Panc1 (cell line): ENCODE measurements at regions not wholly inside any gene's neighbourhood (a gene's known extent, or its start where the extent isn't known, plus 50 kb on each side); places are given as distances from the start of the nearest gene placed in this dataset.

Source experiments
- ATAC-seq: fragments of 200-7000 bp; cut with Tn5 transposase; 2 replicates; pipeline ENCODE4 v1.9.1; 2020; ENCODE audit warnings: mild to moderate bottlenecking, moderate library complexity
- BruUV-seq: library from RNA; stranded (reverse); fragments of 400-500 nt; replicated peaks from 2 replicates; lab custom pipeline; 2021; lab: Mats Ljungman, UMichigan
- CTCF ChIA-PET: fragments of 300-600 bp; sonication (Branson Sonifier 250); formaldehyde crosslinking; loops from one replicate; lab custom pipeline; 2022; ENCODE audit warnings: antibody characterized with exemption; lab: Charles Lee
- POLR2A ChIA-PET: fragments of 300-600 bp; sonication (Branson Sonifier 250); formaldehyde crosslinking; loops from one replicate; lab custom pipeline; 2022; ENCODE audit warnings: antibody characterized with exemption; lab: Charles Lee
- DNase-seq: peaks from one replicate; pipeline ENCODE4 v3.0.0-alpha.2; 2010; ENCODE audit warnings: low read depth, low spot score
- H3K27ac ChIP-seq: 2 replicates; pipeline ENCODE4 v1.5.1; 2011; ENCODE audit warnings: mild to moderate bottlenecking, low read length, inconsistent platforms
- H3K27me3 ChIP-seq: fragments of 200-500 bp; sonication (Bioruptor generic); 2 replicates; pipeline ENCODE4 v1.6.0; 2014; ENCODE audit warnings: low read length, inconsistent platforms; ENCODE audit not compliant: control insufficient read depth, insufficient read depth
- H3K36me3 ChIP-seq: fragments of 200-500 bp; sonication (Bioruptor generic); 2 replicates; pipeline ENCODE4 v1.5.1; 2014; ENCODE audit warnings: inconsistent platforms, mild to moderate bottlenecking, low read length, moderate library complexity; ENCODE audit not compliant: control insufficient read depth, insufficient read depth
- H3K4me1 ChIP-seq: 2 replicates; pipeline ENCODE4 v1.5.1; 2011; ENCODE audit warnings: inconsistent platforms, mild to moderate bottlenecking, low read length, moderate library complexity; ENCODE audit not compliant: control insufficient read depth, insufficient read depth
- H3K4me3 ChIP-seq, 2 experiments: 2 replicates each; pipeline ENCODE4 v1.5.1; 2011 to 2012; ENCODE audit warnings: low read depth in 2 of 2, low read length in 2 of 2, mild to moderate bottlenecking in 2 of 2, inconsistent platforms in 1 of 2, moderate library complexity in 1 of 2
- H3K9me3 ChIP-seq: fragments of 200-500 bp; sonication (Bioruptor generic); 2 replicates; pipeline ENCODE4 v1.5.1; 2014; ENCODE audit warnings: low read depth, mild to moderate bottlenecking, inconsistent platforms, low read length, moderate library complexity; ENCODE audit not compliant: control insufficient read depth, insufficient read depth
- CTCF ChIP-seq: fragments of 450-650 bp; IDR thresholded peaks from 2 replicates; pipeline ENCODE4 v1.5.1; 2017; ENCODE audit warnings: mild to moderate bottlenecking
- POLR2AphosphoS5 ChIP-seq: IDR thresholded peaks from 2 replicates; pipeline ENCODE4 v1.6.1; 2012; ENCODE audit warnings: mild to moderate bottlenecking, low read depth, low read length, moderate library complexity
- REST ChIP-seq, 2 experiments: IDR thresholded peaks; 2 replicates each; pipeline ENCODE4 v1.6.1; 2011 to 2012; ENCODE audit warnings: low read depth in 2 of 2, control low read depth in 1 of 2, low read length in 1 of 2, mild to moderate bottlenecking in 1 of 2, moderate library complexity in 1 of 2; ENCODE audit not compliant: insufficient read depth in 1 of 2
- SIN3A ChIP-seq: IDR thresholded peaks from 2 replicates; pipeline ENCODE4 v1.6.1; 2012; ENCODE audit warnings: low read depth, mild to moderate bottlenecking, low read length, moderate library complexity, borderline replicate concordance; ENCODE audit not compliant: insufficient read depth
- TCF7L2 ChIP-seq: IDR thresholded peaks from 2 replicates; pipeline ENCODE4 v1.6.1; 2011; ENCODE audit warnings: mild to moderate bottlenecking, low read depth, low read length, inconsistent platforms
- in situ Hi-C: cut with HindIII; loops from 2 replicates; pipeline ENCODE4 v1.10.0; 2016; ENCODE audit warnings: low sequenced_read_pairs, low pct_unique_long_range_greater_than_20kb
- intact Hi-C: fragments of 100-400 bp; cut with micrococcal nuclease; formaldehyde crosslinking; loops from one replicate; pipeline ENCODE4 v1.10.0; 2022; ENCODE audit not compliant: unreplicated experiment

- no TSS peak for BruUV-seq
- no peak overlapping the region for H3K27ac ChIP-seq
- H3K4me3 ChIP-seq = no peak overlapping the region
- ChIA-PET CTCF (no interaction called here), POLR2A (no interaction called here)
- TF ChIP-seq REST (IDR thresholded peaks at IDR 0.05; ENCODE audit: insufficient read depth in 1 of 2, low read depth in 2 of 2, low read length in 1 of 2) = no peak
- TF ChIP-seq POLR2AphosphoS5 = no peak
- TF ChIP-seq TCF7L2 = no peak
- TF ChIP-seq SIN3A = no peak
- TF ChIP-seq CTCF = no peak
- in situ Hi-C loops (no loop called here), intact Hi-C loops (loop anchor here (10.0 kb wide), 1 partner anchor 327 kb away; no protein-coding TSS in a partner anchor)
- no peaks in the 10 kb centered on the region for H3K36me3 ChIP-seq
- no peak for DNase-seq
- H3K9me3 ChIP-seq = no peaks in the 10 kb centered on the region
- no peaks in the 10 kb centered on the region for H3K27me3 ChIP-seq
- ATAC-seq = no peak
- H3K4me1 ChIP-seq = no peaks in the 10 kb centered on the region
These were observed 492.5 kb upstream of the CFAP20DC start for GRCh38 chr3:59542276-59542675.

- Histone ChIP-seq H3K36me3 (no peaks in the 10 kb centered on the region), H3K4me1 (no peaks in the 10 kb centered on the region), H3K27ac (no peak overlapping the region), H3K4me3 (no peak overlapping the region), H3K9me3 (no peaks in the 10 kb centered on the region), H3K27me3 (no peaks in the 10 kb centered on the region)
- in situ Hi-C loops = no loop called here
- intact Hi-C loops = loop anchor here (10.0 kb wide), 1 partner anchor 326 kb away; no protein-coding TSS in a partner anchor
- ChIA-PET POLR2A (no interaction called here), CTCF (no interaction called here)
- ATAC-seq (no peak), DNase-seq (no peak)
- TF ChIP-seq REST (IDR thresholded peaks at IDR 0.05; ENCODE audit: insufficient read depth in 1 of 2, low read depth in 2 of 2, low read length in 1 of 2) (no peak), SIN3A (no peak), POLR2AphosphoS5 (no peak), TCF7L2 (no peak), CTCF (no peak)
- no TSS peak for BruUV-seq
These were observed 490.9 kb upstream of the CFAP20DC start for GRCh38 chr3:59540696-59541095.
